GM19043 (cell line): ENCODE measurements at regions not wholly inside any gene's neighbourhood (a gene's known extent, or its start where the extent isn't known, plus 50 kb on each side); places are given as distances from the start of the nearest gene placed in this dataset.

Source experiments
- ATAC-seq: cut with Tn5 transposase; IDR thresholded peaks from one replicate; pipeline ENCODE4 v1.9.1; 2021; ENCODE audit warnings: low read depth; ENCODE audit not compliant: unreplicated experiment

GRCh38 chr4:148514041-148514440 lies 71.8 kb upstream of the NR3C2 start:
- no peak for ATAC-seq

GRCh38 chr4:148510211-148510610 lies 68.0 kb upstream of the NR3C2 start:
- no peak for ATAC-seq

- no peak for ATAC-seq
Observed at GRCh38 chr4:148503681-148504080, 61.5 kb upstream of the NR3C2 start.

- ATAC-seq: no peak
Observed at GRCh38 chr4:148497258-148497657, 55.0 kb upstream of the NR3C2 start.

- ATAC-seq: no peak
Observed at GRCh38 chr4:148495463-148495862, 53.2 kb upstream of the NR3C2 start.
